H9 (cell line): ENCODE measurements at regions not wholly inside any gene's neighbourhood (a gene's known extent, or its start where the extent isn't known, plus 50 kb on each side); places are given as distances from the start of the nearest gene placed in this dataset.

Source experiments
- DNase-seq: peaks from one replicate; pipeline ENCODE4 v3.0.0-alpha.2; 2017
- H2AFZ ChIP-seq: one replicate; pipeline ENCODE4 v1.6.1; 2013; ENCODE audit warnings: mild to moderate bottlenecking, low read length, control low read depth, moderate library complexity
- H2AK5ac ChIP-seq: 2 replicates; pipeline ENCODE4 v1.6.1; 2013; ENCODE audit warnings: low read length, control low read depth, mixed read lengths; ENCODE audit not compliant: insufficient read length
- H2BK120ac ChIP-seq: one replicate; pipeline ENCODE4 v1.6.1; 2013; ENCODE audit warnings: low read depth, mild to moderate bottlenecking, low read length, control low read depth, inconsistent platforms; ENCODE audit not compliant: poor library complexity, severe bottlenecking
- H2BK12ac ChIP-seq: 2 replicates; pipeline ENCODE4 v1.6.1; 2013; ENCODE audit warnings: low read length, control low read depth, mixed read lengths, low read depth; ENCODE audit not compliant: insufficient read length
- H2BK15ac ChIP-seq: 2 replicates; pipeline ENCODE4 v1.6.1; 2013; ENCODE audit warnings: low read depth, low read length, control low read depth
- H2BK20ac ChIP-seq: one replicate; pipeline ENCODE4 v1.6.1; 2013; ENCODE audit warnings: low read depth, mild to moderate bottlenecking, low read length, control low read depth, inconsistent platforms; ENCODE audit not compliant: poor library complexity, severe bottlenecking
- H2BK5ac ChIP-seq: 2 replicates; pipeline ENCODE4 v1.6.1; 2013; ENCODE audit warnings: low read length, control low read depth, mixed read lengths; ENCODE audit not compliant: insufficient read length
- H3K14ac ChIP-seq: 2 replicates; pipeline ENCODE4 v1.6.1; 2013; ENCODE audit warnings: low read length, control low read depth; ENCODE audit not compliant: insufficient read depth
- H3K18ac ChIP-seq: 2 replicates; pipeline ENCODE4 v1.6.1; 2013; ENCODE audit warnings: low read depth, mild to moderate bottlenecking, mixed read lengths, low read length, control low read depth; ENCODE audit not compliant: insufficient read length
- H3K23ac ChIP-seq: 2 replicates; pipeline ENCODE4 v1.6.1; 2013; ENCODE audit warnings: low read length, control low read depth, mixed read lengths, low read depth; ENCODE audit not compliant: insufficient read length
- H3K23me2 ChIP-seq: 2 replicates; pipeline ENCODE4 v1.6.1; 2013; ENCODE audit warnings: low read depth, mild to moderate bottlenecking, mixed read lengths, low read length, control low read depth; ENCODE audit not compliant: insufficient read length, poor library complexity, severe bottlenecking
- H3K27ac ChIP-seq: 2 replicates; pipeline ENCODE4 v1.5.1; 2013; ENCODE audit warnings: low read length, control low read depth, mixed read lengths, low read depth; ENCODE audit not compliant: insufficient read length
- H3K27me3 ChIP-seq: 2 replicates; pipeline ENCODE4 v1.6.1; 2013; ENCODE audit warnings: low read length, control low read depth, inconsistent platforms; ENCODE audit not compliant: insufficient read depth
- H3K4ac ChIP-seq: 2 replicates; pipeline ENCODE4 v1.6.1; 2013; ENCODE audit warnings: low read depth, mild to moderate bottlenecking, control low read depth, inconsistent platforms, low read length, moderate library complexity
- H3K4me1 ChIP-seq: 2 replicates; pipeline ENCODE4 v1.6.1; 2013; ENCODE audit warnings: low read length, control low read depth, inconsistent platforms; ENCODE audit not compliant: insufficient read depth
- H3K4me2 ChIP-seq: 2 replicates; pipeline ENCODE4 v1.6.1; 2013; ENCODE audit warnings: low read length, control low read depth, mixed read lengths; ENCODE audit not compliant: insufficient read length, insufficient read depth
- H3K56ac ChIP-seq: 2 replicates; pipeline ENCODE4 v1.6.1; 2013; ENCODE audit warnings: low read depth, mild to moderate bottlenecking, mixed read lengths, low read length, control low read depth; ENCODE audit not compliant: insufficient read length
- H3K79me1 ChIP-seq: 2 replicates; pipeline ENCODE4 v1.6.1; 2013; ENCODE audit warnings: low read depth, mild to moderate bottlenecking, moderate library complexity, low read length, control low read depth, inconsistent platforms; ENCODE audit not compliant: insufficient read depth, poor library complexity, severe bottlenecking
- H3K79me2 ChIP-seq: 2 replicates; pipeline ENCODE4 v1.6.1; 2013; ENCODE audit warnings: low read length, control low read depth, inconsistent platforms; ENCODE audit not compliant: insufficient read depth
- H3K9ac ChIP-seq: 2 replicates; pipeline ENCODE4 v1.6.1; 2013; ENCODE audit warnings: low read length, control low read depth, mixed read lengths; ENCODE audit not compliant: insufficient read length; ENCODE audit errors: extremely low read depth
- H3K9me3 ChIP-seq: one replicate; pipeline ENCODE4 v1.6.1; 2013; ENCODE audit warnings: low read depth, low read length, inconsistent platforms; ENCODE audit not compliant: control insufficient read depth
- H3T11ph ChIP-seq: one replicate; pipeline ENCODE4 v1.6.1; 2013; ENCODE audit warnings: mild to moderate bottlenecking, low read length, control low read depth, inconsistent platforms
- H4K20me1 ChIP-seq: one replicate; pipeline ENCODE4 v1.6.1; 2013; ENCODE audit not compliant: control insufficient read depth, insufficient read length, insufficient read depth
- H4K5ac ChIP-seq: 2 replicates; pipeline ENCODE4 v1.6.1; 2013; ENCODE audit warnings: low read depth, mild to moderate bottlenecking, mixed read lengths, low read length, control low read depth; ENCODE audit not compliant: insufficient read length
- H4K8ac ChIP-seq: replicated peaks from 2 replicates; pipeline ENCODE4 v1.6.1; 2013; ENCODE audit warnings: low read length, control low read depth, mixed read lengths, low read depth; ENCODE audit not compliant: insufficient read length
- H4K91ac ChIP-seq: 2 replicates; pipeline ENCODE4 v1.6.1; 2013; ENCODE audit warnings: low read depth, mild to moderate bottlenecking, moderate library complexity, mixed read lengths, low read length, control low read depth; ENCODE audit not compliant: insufficient read length
- H3K27ac Mint-ChIP-seq, 3 experiments: 2 replicates in 2 of 3; 3 replicates in 1 of 3; pipeline ENCODE4 v1.8.0; 2020 to 2021; ENCODE audit warnings: mixed read lengths in 3 of 3, mild to moderate bottlenecking in 1 of 3, moderate library complexity in 1 of 3
- H3K27me3 Mint-ChIP-seq: 2 replicates; pipeline ENCODE4 v1.8.0; 2021; ENCODE audit warnings: low read depth, mild to moderate bottlenecking, moderate library complexity, mixed read lengths
- H3K36me3 Mint-ChIP-seq, 3 experiments: 2 replicates in 2 of 3; 3 replicates in 1 of 3; pipeline ENCODE4 v1.8.0; 2020 to 2021; ENCODE audit warnings: low read depth in 3 of 3, mixed read lengths in 3 of 3; ENCODE audit not compliant: insufficient read depth in 1 of 3
- H3K4me1 Mint-ChIP-seq, 2 experiments: 2 replicates each; pipeline ENCODE4 v1.8.0; 2020; ENCODE audit warnings: mixed read lengths in 2 of 2
- H3K4me3 Mint-ChIP-seq, 2 experiments: 2 replicates in 1 of 2; 3 replicates in 1 of 2; pipeline ENCODE4 v1.8.0; 2020 to 2021; ENCODE audit warnings: mild to moderate bottlenecking in 2 of 2, mixed read lengths in 2 of 2, moderate library complexity in 1 of 2
- H3K9me3 Mint-ChIP-seq, 2 experiments: 2 replicates in 1 of 2; 3 replicates in 1 of 2; pipeline ENCODE4 v1.8.0; 2020; ENCODE audit warnings: mild to moderate bottlenecking in 2 of 2, mixed read lengths in 2 of 2, moderate library complexity in 1 of 2
- WGBS: extraction: QIAGEN DNeasy Blood & Tissue Kit; methylation state at CpG from one replicate; pipeline ENCODE4 v1.1.7; 2013; ENCODE audit warnings: missing lambda C conversion rate, low lambda C conversion rate, mixed read lengths; ENCODE audit not compliant: insufficient read length; ENCODE audit errors: extremely low coverage; 5-methylcytosine and 5-hydroxymethylcytosine counted together
- TF ChIP-seq, protein P1 (sequence below): fragments of 200-600 bp; sonication (generic); conservative IDR thresholded peaks from 3 replicates; pipeline ENCODE4 v1.8.0; 2021; ENCODE audit warnings: antibody characterized with exemption, mild to moderate bottlenecking

DNA sequence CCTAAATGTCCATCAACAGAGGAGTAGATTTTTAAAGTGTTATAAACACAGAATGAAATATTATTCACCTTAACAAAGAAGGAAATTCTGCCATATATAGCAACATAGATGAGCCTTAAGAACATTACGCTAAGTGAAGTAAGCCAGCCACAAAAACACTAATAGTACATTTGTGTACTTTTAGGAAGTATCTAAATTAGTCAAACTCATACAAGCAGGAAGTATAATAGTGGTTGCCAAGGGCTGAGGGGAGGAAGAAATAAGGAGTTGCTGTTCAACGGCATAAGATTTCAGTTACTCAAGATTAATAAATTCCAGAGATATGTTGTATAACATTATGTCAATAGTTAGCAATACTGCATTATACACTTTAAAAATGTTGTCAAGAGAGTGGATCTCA lies 181.7 kb upstream of the ZC3H12C start:
- Histone ChIP-seq H3K14ac (no peak overlapping the region), H2BK15ac (no peak overlapping the region), H3K18ac (no peak overlapping the region), H2AFZ (no peak overlapping the region), H3K4ac (no peak overlapping the region), H4K5ac (no peak overlapping the region), H3K4me1 (no peaks in the 10 kb centered on the region), H3K23me2 (no peaks in the 10 kb centered on the region), H3K79me2 (no peaks in the 10 kb centered on the region), H2BK12ac (no peak overlapping the region), H2BK120ac (no peak overlapping the region), H3K79me1 (no peaks in the 10 kb centered on the region), H3K27ac (no peak overlapping the region), H3K4me2 (no peak overlapping the region), H3K27me3 (no peaks in the 10 kb centered on the region), H3K9ac (no peak overlapping the region), H3K9me3 (no peaks in the 10 kb centered on the region), H3T11ph (no peak overlapping the region), H3K23ac (no peak overlapping the region), H3K56ac (no peak overlapping the region), H4K20me1 (no peaks in the 10 kb centered on the region), H2BK5ac (no peak overlapping the region), H4K8ac (no peak overlapping the region), H2AK5ac (no peak overlapping the region), H2BK20ac (no peak overlapping the region), H4K91ac (no peak overlapping the region)
- TF ChIP-seq, protein P1, sequence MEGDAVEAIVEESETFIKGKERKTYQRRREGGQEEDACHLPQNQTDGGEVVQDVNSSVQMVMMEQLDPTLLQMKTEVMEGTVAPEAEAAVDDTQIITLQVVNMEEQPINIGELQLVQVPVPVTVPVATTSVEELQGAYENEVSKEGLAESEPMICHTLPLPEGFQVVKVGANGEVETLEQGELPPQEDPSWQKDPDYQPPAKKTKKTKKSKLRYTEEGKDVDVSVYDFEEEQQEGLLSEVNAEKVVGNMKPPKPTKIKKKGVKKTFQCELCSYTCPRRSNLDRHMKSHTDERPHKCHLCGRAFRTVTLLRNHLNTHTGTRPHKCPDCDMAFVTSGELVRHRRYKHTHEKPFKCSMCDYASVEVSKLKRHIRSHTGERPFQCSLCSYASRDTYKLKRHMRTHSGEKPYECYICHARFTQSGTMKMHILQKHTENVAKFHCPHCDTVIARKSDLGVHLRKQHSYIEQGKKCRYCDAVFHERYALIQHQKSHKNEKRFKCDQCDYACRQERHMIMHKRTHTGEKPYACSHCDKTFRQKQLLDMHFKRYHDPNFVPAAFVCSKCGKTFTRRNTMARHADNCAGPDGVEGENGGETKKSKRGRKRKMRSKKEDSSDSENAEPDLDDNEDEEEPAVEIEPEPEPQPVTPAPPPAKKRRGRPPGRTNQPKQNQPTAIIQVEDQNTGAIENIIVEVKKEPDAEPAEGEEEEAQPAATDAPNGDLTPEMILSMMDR, result no peak
- H3K4me1 Mint-ChIP-seq, result peaks cover 6 to 9% of the 10 kb centered on the region in 2 experiments
- no peak overlapping the region for H3K27ac Mint-ChIP-seq
- WGBS, result no CpG with 5 or more reads among the region's 2 CpGs
- no peak overlapping the region for H3K4me3 Mint-ChIP-seq
- H3K36me3 Mint-ChIP-seq, result no peaks in the 10 kb centered on the region
- DNase-seq, result no peak
- no peaks in the 10 kb centered on the region for H3K9me3 Mint-ChIP-seq
- H3K27me3 Mint-ChIP-seq, result no peaks in the 10 kb centered on the region
